ENCODE measurements at regions not wholly inside any gene's neighbourhood (a gene's known extent, or its start where the extent isn't known, plus 50 kb on each side); places are given as distances from the start of the nearest gene placed in this dataset.

- H3F3A ChIP-seq (ENCODE audit: insufficient read depth), result no peaks in the 10 kb centered on the region
- no peak overlapping the region for H3K4me3 ChIP-seq (ENCODE audit: insufficient read depth, low read length, poor library complexity, severe bottlenecking)
- H3K9me3 ChIP-seq (ENCODE audit: insufficient read depth, low read length), result no peaks in the 10 kb centered on the region
- H3K9ac ChIP-seq (ENCODE audit: low read length), result no peak overlapping the region
- no peaks in the 10 kb centered on the region for H3K79me2 ChIP-seq (ENCODE audit: insufficient read depth, low read length)
- H3K27me3 ChIP-seq (ENCODE audit: low read length), result no peaks in the 10 kb centered on the region
- TF ChIP-seq CTCF (IDR thresholded peaks at IDR 0.05; ENCODE audit: insufficient read depth, low read length, poor library complexity, severe bottlenecking) (no peak), EZH2phosphoT487 (conservative IDR thresholded peaks at IDR 0.05; ENCODE audit: low read length) (no peak)
- H4K20me1 ChIP-seq (ENCODE audit: low read depth, low read length), result no peaks in the 10 kb centered on the region
- no peaks in the 10 kb centered on the region for H3K36me3 ChIP-seq (ENCODE audit: low read length)
- H2AFZ ChIP-seq (ENCODE audit: low read depth, low read length, severe bottlenecking), result no peak overlapping the region
- H3K4me2 ChIP-seq (ENCODE audit: low read depth, low read length, poor library complexity, severe bottlenecking), result no peak overlapping the region
- no peak overlapping the region for H3K27ac ChIP-seq (ENCODE audit: low read depth, low read length)
- H3K9me2 ChIP-seq (replicated peaks; ENCODE audit: insufficient read depth, low read length), result no peaks in the 10 kb centered on the region
Measured at GRCh38 chr5:120913396-120913795, 449.3 kb downstream of the PRR16 start.

DNA sequence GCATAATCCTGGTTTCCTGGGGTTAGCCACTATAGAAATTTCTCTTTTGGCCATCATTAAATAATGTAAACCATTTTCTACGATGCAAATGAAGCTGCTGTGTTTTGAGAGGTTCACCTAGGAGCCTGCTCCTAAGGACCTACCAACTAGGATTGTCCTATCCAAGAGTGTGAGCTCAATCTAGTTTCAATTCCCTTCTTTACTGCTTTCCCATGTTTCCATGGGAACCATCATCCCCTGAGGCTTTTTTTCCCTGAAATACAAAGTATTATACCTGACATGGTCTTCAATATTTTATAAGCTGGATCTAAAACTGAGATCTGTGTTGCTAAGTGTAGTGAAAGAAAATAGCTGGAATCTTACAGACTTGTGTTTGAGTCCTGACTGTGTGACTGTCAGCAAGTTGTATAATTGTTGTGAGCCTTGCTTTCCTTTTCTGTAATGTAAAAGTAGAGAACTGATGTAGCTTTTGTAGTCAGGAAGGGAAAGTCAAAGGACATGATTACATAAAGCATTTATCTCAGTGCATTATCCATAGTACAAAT is 453.2 kb downstream of the PRR16 start:
- Histone ChIP-seq H3K4me2 (ENCODE audit: low read depth, low read length, poor library complexity, severe bottlenecking) (no peak overlapping the region), H3K4me3 (ENCODE audit: insufficient read depth, low read length, poor library complexity, severe bottlenecking) (no peak overlapping the region), H3K27me3 (ENCODE audit: low read length) (no peaks in the 10 kb centered on the region), H3K27ac (ENCODE audit: low read depth, low read length) (no peak overlapping the region), H4K20me1 (ENCODE audit: low read depth, low read length) (no peaks in the 10 kb centered on the region), H3K79me2 (ENCODE audit: insufficient read depth, low read length) (no peaks in the 10 kb centered on the region), H3K9ac (ENCODE audit: low read length) (no peak overlapping the region), H3K9me3 (ENCODE audit: insufficient read depth, low read length) (no peaks in the 10 kb centered on the region), H2AFZ (ENCODE audit: low read depth, low read length, severe bottlenecking) (no peak overlapping the region), H3F3A (ENCODE audit: insufficient read depth) (no peaks in the 10 kb centered on the region), H3K9me2 (replicated peaks; ENCODE audit: insufficient read depth, low read length) (no peaks in the 10 kb centered on the region), H3K36me3 (ENCODE audit: low read length) (no peaks in the 10 kb centered on the region)
- TF ChIP-seq CTCF (IDR thresholded peaks at IDR 0.05; ENCODE audit: insufficient read depth, low read length, poor library complexity, severe bottlenecking), result no peak
- no peak for TF ChIP-seq EZH2phosphoT487 (conservative IDR thresholded peaks at IDR 0.05; ENCODE audit: low read length)

DNA sequence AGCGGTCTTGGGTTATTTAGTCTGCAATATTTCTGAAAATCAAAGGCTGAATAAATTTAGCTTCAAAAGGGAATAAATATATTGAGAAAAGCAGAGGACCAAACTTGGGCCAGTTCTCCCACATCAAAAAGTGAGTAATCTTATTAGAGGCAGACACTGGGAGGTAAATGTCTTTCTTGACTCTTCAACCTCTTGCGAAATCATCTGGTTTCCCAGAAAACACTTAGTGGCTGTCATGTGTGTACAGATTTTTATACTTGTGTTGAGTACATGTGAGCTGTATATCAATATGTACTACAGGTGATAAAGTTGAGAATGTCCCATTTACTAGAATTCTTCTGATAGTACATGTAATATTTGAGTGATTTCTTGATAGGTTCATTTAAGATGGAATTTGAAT is 454.9 kb downstream of the PRR16 start:
- no peaks in the 10 kb centered on the region for H3K9me3 ChIP-seq (ENCODE audit: insufficient read depth, low read length)
- TF ChIP-seq CTCF (IDR thresholded peaks at IDR 0.05; ENCODE audit: insufficient read depth, low read length, poor library complexity, severe bottlenecking) (no peak), EZH2phosphoT487 (conservative IDR thresholded peaks at IDR 0.05; ENCODE audit: low read length) (no peak)
- no peak overlapping the region for H3K4me3 ChIP-seq (ENCODE audit: insufficient read depth, low read length, poor library complexity, severe bottlenecking)
- no peaks in the 10 kb centered on the region for H3K9me2 ChIP-seq (replicated peaks; ENCODE audit: insufficient read depth, low read length)
- no peaks in the 10 kb centered on the region for H3F3A ChIP-seq (ENCODE audit: insufficient read depth)
- H3K4me2 ChIP-seq (ENCODE audit: low read depth, low read length, poor library complexity, severe bottlenecking), result no peak overlapping the region
- no peak overlapping the region for H3K9ac ChIP-seq (ENCODE audit: low read length)
- H3K79me2 ChIP-seq (ENCODE audit: insufficient read depth, low read length), result no peaks in the 10 kb centered on the region
- H3K36me3 ChIP-seq (ENCODE audit: low read length), result no peaks in the 10 kb centered on the region
- H3K27me3 ChIP-seq (ENCODE audit: low read length), result no peaks in the 10 kb centered on the region
- no peak overlapping the region for H3K27ac ChIP-seq (ENCODE audit: low read depth, low read length)
- H2AFZ ChIP-seq (ENCODE audit: low read depth, low read length, severe bottlenecking), result no peak overlapping the region
- H4K20me1 ChIP-seq (ENCODE audit: low read depth, low read length), result no peaks in the 10 kb centered on the region

Measured in SU-DHL-6 (cell line).